GM19239 (cell line): ENCODE measurements at regions not wholly inside any gene's neighbourhood (a gene's known extent, or its start where the extent isn't known, plus 50 kb on each side); places are given as distances from the start of the nearest gene placed in this dataset.

Source experiments
- DNase-seq: peaks from one replicate; pipeline ENCODE4 v3.0.0; 2011; ENCODE audit warnings: low spot score; ENCODE audit not compliant: insufficient read length
- FAIRE-seq: peaks from 2 replicates; lab custom pipeline; 2011; peaks lifted over from hg19 to GRCh38; lab: Jason Lieb, UNC

DNA sequence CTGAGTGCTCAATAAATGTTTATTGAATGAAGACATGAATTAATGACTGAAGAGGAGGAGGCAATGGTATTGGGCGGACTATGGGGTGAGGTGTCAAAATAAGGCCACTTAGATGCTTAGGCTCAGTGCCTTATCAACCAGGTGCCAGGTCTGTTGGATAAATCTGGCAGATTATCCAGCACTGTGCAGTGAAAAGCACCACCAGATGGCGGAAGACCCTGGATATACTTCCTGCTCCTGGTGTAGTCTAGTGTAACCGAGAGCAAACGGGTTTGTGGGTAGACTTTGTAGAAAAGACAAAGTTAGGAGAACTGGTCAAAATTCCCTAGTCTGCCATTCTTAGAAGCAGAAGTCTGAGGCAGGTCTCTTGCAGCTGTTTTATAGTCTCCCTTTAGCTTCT is 306.3 kb downstream of the ATP23 start:
- DNase-seq (no peak), FAIRE-seq (no peak)

GRCh38 chr12:58248599-58248998 is 307.2 kb downstream of the ATP23 start:
- no peak for FAIRE-seq
- DNase-seq, result no peak

- FAIRE-seq (no peak), DNase-seq (no peak)
These were observed 308.2 kb downstream of the ATP23 start for GRCh38 chr12:58249610-58250009.

- no peak for FAIRE-seq
These were observed 308.7 kb downstream of the ATP23 start for GRCh38 chr12:58250077-58250476.

GRCh38 chr12:58252914-58253313 is 311.5 kb downstream of the ATP23 start:
- DNase-seq, result no peak
- no peak for FAIRE-seq

More at GRCh38 chr12:58250077-58250476, 308.7 kb downstream of the ATP23 start:
- no peak for DNase-seq

DNA sequence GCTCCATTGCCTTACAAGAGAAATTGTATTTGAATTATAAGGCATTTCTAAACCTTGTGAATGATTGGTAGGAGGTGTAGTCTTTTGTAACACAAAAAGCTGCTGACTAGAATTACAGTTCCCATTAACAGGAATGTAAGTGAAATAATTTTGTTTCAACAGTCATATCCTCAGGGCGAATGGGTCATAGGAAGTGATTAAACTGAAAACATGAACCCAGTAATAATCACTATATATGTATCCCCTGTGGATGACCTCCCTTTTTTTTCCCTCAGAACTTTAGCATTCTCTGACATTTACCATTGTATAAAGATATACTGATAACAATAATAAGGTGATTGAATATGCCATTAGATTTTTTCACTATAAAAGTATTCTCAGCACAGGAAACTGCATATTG is 312.3 kb downstream of the ATP23 start:
- FAIRE-seq (no peak), DNase-seq (no peak)

DNA sequence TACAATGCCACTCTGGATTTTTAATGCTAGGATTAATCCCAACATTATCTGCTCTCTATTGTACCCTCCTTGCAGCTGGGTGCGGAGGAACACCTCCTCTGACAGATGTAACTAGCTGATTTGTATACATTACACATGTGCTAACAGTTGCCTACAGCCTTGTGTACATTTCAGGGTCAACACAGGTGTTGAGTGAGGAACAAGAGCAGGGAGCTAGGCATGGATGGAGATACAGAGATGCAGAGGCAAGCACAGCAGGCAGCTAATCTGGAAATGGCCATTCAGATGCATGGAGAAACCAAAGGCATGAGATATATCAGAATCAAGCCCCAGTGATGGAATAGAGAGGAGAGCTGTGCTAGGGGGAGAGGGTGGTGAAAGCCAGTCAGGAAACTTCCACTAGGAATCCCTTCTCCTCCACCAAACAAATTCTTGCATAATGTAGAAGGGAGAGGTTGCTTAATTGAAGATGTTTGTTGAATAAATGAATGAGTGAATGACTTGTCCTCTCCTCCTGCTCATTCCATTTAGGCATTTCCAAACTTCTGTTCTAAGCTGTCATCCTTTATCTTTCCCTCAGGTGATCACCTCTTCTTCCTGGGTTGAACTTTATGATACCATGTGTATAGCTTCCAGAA is 313.2 kb downstream of the ATP23 start:
- FAIRE-seq (no peak), DNase-seq (no peak)

DNA sequence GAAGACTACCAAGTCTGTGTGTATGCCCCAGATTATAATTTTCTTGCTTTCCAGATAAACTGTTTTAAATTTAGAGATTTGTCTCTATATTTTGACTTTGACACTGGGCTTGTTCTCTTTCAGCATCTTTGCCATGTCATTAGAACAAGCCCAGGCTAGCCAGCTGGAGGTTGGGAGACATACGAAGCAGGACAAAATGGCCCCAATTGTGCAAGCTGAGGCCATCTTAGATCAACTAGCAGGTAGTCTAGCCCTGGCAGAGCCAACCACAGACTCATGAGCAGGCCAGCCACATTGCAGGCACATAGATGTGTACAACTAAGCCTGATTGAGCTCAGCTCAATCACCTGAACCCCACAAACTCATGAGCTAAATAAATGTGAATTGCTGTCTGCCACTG is 321.4 kb downstream of the ATP23 start:
- no peak for FAIRE-seq
- no peak for DNase-seq

DNA sequence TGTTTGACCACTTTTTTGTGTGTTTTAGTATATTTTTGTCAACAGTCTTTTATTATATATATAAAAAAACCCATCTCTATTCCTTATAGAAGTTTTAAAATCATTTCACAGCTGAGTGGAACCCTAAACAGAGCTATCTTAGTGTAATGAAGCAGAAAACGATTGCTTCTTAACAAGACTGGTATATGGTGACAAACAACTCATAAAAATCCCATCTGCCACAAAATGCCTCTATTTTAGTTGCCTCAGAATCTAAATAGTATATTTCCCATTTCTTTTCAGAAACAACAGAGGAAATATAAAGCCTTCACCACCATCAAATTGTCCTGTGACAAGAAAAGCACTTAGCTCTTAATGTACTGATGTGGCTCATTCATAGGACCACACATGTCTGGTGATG is 322.4 kb downstream of the ATP23 start:
- FAIRE-seq (no peak), DNase-seq (no peak)

- FAIRE-seq (no peak), DNase-seq (no peak)
These were observed 326.7 kb downstream of the ATP23 start for GRCh38 chr12:58268069-58268468.

DNA sequence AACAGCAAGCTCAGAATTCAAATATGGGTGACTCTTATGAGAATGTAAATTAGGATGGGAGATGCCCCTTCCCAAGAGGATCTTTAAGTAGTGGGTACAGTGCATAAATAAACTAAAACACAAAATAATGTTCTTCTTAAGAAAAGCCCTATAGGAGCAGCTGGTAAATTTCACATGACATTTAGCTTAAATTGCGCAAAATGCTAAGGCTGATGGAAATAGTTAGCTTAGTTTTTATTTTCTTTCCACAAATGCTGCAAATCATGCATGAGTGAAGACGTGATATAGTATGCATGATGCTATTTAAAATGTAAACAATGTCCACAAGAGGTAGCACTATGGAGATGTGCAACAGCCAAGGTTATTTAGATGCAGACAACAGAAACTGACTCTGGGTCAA is 328.1 kb downstream of the ATP23 start:
- DNase-seq (no peak), FAIRE-seq (no peak)

- no peak for FAIRE-seq
- no peak for DNase-seq
These were observed 329.8 kb downstream of the ATP23 start for GRCh38 chr12:58270966-58271705.

DNA sequence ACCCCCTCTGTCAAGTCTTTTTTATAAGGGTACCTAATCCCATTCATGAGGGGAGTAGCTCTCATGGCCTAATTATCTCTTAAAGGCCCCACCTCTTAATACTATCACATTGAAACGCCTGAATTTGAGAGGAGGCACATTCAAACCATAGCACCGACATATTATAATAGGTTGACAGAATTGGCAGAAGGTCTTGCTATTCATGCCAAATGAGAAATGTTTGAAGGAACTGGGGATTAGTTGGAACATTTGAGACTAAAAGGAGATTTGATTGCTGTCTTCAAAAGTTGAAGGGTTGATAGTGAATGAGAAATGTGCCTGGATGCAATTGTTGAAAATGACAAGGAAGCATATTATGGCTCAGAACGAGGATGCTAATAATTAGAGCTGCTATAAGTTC is 331.1 kb downstream of the ATP23 start:
- DNase-seq, result no peak
- no peak for FAIRE-seq

GRCh38 chr12:58277231-58277630 is 335.9 kb downstream of the ATP23 start:
- FAIRE-seq (no peak), DNase-seq (no peak)

GRCh38 chr12:58283553-58283952 is 342.2 kb downstream of the ATP23 start:
- DNase-seq (no peak), FAIRE-seq (no peak)

DNA sequence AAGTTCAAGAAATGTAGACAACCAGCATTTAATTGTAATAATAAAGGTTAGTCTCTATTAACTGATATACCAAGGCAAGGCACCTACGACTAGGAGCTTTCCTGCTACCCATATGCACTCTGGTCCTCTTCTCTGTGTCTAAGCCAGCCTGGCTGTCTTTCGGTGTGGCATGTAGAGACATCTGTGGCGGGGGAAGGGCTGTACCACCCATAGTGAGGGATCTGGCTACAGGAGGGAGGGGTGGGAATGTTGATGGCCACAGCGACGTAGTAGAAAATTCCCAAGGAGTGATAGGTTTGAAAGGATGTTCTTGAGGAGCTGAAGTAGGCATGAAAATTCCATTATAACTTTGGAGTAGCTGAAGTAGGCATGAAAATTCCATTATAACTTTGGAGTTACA is 344.2 kb downstream of the ATP23 start:
- DNase-seq, result no peak
- no peak for FAIRE-seq

DNA sequence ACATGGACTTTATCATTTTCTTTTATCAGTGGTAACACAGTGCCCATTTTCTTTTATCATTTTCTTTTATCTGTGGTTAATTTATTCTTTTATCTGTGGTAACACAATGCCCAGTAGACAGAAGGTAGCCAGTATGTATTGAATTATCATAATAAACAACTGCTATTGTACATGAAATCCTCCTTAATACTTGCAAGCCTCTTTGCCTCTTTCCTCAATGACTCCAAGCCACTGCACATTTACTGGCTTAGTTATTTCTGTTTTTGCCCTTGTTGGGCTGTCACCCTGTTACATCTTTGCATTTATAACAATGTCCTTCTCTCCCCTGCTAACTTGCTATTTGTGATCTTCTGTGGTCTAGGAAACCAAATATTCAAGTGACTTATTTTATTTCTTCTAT is 345.0 kb downstream of the ATP23 start:
- FAIRE-seq, result no peak
- DNase-seq, result no peak

GRCh38 chr12:58288190-58288589 is 346.8 kb downstream of the ATP23 start:
- DNase-seq, result no peak
- FAIRE-seq, result no peak

- no peak for FAIRE-seq
- no peak for DNase-seq
These were observed 349.7 kb downstream of the ATP23 start for GRCh38 chr12:58291106-58291505.

DNA sequence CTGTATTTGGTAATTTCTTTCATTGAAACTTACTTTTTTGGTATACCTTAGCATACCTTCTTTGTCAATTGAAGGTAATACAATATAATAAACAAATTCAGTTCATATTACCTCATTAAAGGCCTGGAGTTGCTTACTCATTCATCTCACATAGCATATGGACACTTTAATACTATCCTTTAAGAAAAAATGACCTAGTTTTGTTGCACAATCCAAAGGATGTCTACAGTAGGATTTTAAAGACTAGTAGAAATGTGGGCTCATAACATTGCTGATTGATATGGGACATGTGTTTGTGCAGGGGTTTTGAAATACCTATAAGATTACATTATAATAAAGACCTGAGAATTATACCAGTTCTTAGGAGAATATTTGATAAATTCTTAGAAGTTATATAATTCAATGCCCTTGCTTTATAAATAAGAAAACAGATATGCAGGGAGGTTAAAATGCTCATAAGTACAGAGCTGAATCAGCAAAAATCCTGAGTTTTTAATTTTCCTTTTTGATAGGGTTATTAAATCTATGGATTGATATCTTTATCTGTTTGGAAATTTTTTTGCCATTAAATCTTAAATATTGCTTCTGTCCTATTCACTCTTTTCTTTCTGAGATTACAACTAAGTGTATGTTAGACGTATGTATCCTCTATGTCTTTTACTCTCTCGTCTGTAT is 352.1 kb downstream of the ATP23 start:
- DNase-seq (no peak), FAIRE-seq (no peak)

- DNase-seq (no peak), FAIRE-seq (no peak)
These were observed 353.9 kb downstream of the ATP23 start for GRCh38 chr12:58295268-58295667.
